Karpas-422 (cell line): ENCODE measurements at regions not wholly inside any gene's neighbourhood (a gene's known extent, or its start where the extent isn't known, plus 50 kb on each side); places are given as distances from the start of the nearest gene placed in this dataset.
"Not testable (repeated sequence)": the region's sequence is repeated elsewhere in the genome, so short reads cannot be mapped to it uniquely, and the experiment has no call there.

ENCODE experiments used
- DNase-seq: peaks from one replicate; pipeline ENCODE4 v3.0.0-alpha.2; 2015
- H2AFZ ChIP-seq: fragments of 200-600 bp; sonication (generic); 2 replicates; pipeline ENCODE4 v1.6.1; 2014; ENCODE audit warnings: antibody characterized with exemption, low read length, mixed read lengths
- H3K27ac ChIP-seq: fragments of 200-600 bp; sonication (generic); 2 replicates; pipeline ENCODE4 v1.5.1; 2014; ENCODE audit warnings: mild to moderate bottlenecking, low read length, moderate library complexity
- H3K27me3 ChIP-seq: fragments of 200-600 bp; sonication (generic); 2 replicates; pipeline ENCODE4 v1.6.1; 2014; ENCODE audit warnings: low read length, mixed read lengths
- H3K36me3 ChIP-seq: fragments of 200-600 bp; sonication (generic); 2 replicates; pipeline ENCODE4 v1.6.1; 2014; ENCODE audit warnings: low read length, mixed read lengths; ENCODE audit not compliant: insufficient read depth
- H3K4me1 ChIP-seq: fragments of 200-600 bp; sonication (generic); 2 replicates; pipeline ENCODE4 v1.6.1; 2014; ENCODE audit warnings: mild to moderate bottlenecking, low read length, mixed read lengths
- H3K4me2 ChIP-seq: fragments of 200-600 bp; sonication (generic); 2 replicates; pipeline ENCODE4 v1.6.1; 2014; ENCODE audit warnings: low read length, low read depth, mild to moderate bottlenecking; ENCODE audit not compliant: poor library complexity, severe bottlenecking
- H3K4me3 ChIP-seq: fragments of 200-600 bp; sonication (generic); 2 replicates; pipeline ENCODE4 v1.5.1; 2014; ENCODE audit warnings: mild to moderate bottlenecking, antibody characterized with exemption, low read length, mixed read lengths
- H3K79me2 ChIP-seq: fragments of 200-600 bp; sonication (generic); 2 replicates; pipeline ENCODE4 v1.6.1; 2014; ENCODE audit warnings: mild to moderate bottlenecking, low read length, mixed read lengths
- H3K9ac ChIP-seq: fragments of 200-600 bp; sonication (generic); 2 replicates; pipeline ENCODE4 v1.6.0; 2014; ENCODE audit warnings: low read length
- H3K9me2 ChIP-seq: fragments of 200-600 bp; sonication (generic), shearing (Covaris generic); replicated peaks from 2 replicates; pipeline ENCODE4 v1.6.0; 2014; ENCODE audit warnings: mild to moderate bottlenecking, low read length, moderate library complexity; ENCODE audit not compliant: insufficient read depth
- H3K9me3 ChIP-seq: fragments of 300-700, 200-600 bp; sonication (generic); 2 replicates; pipeline ENCODE4 v1.6.1; 2014; ENCODE audit warnings: low read length, mixed read lengths
- H4K20me1 ChIP-seq: fragments of 200-600 bp; sonication (generic); 2 replicates; pipeline ENCODE4 v1.6.1; 2014; ENCODE audit warnings: mild to moderate bottlenecking, antibody characterized with exemption, low read length, low read depth; ENCODE audit not compliant: insufficient read depth

GRCh38 chr6:931919-932318 is 239.0 kb upstream of the EXOC2 start:
- not testable (repeated sequence) for H3K27me3 ChIP-seq, H3K36me3 ChIP-seq, H3K4me3 ChIP-seq, H3K9me2 ChIP-seq, H3K9ac ChIP-seq, H2AFZ ChIP-seq, H3K4me1 ChIP-seq, DNase-seq, H3K9me3 ChIP-seq, H3K4me2 ChIP-seq, H3K79me2 ChIP-seq, H4K20me1 ChIP-seq, H3K27ac ChIP-seq

GRCh38 chr6:927157-927556 is 234.2 kb upstream of the EXOC2 start:
- Histone ChIP-seq H2AFZ (no peak overlapping the region), H3K4me2 (no peak overlapping the region), H3K27me3 (no peaks in the 10 kb centered on the region), H3K9me3 (no peaks in the 10 kb centered on the region), H3K9me2 (no peaks in the 10 kb centered on the region), H3K27ac (no peak overlapping the region), H3K9ac (no peak overlapping the region), H4K20me1 (no peaks in the 10 kb centered on the region), H3K36me3 (no peaks in the 10 kb centered on the region), H3K4me1 (no peaks in the 10 kb centered on the region), H3K79me2 (no peaks in the 10 kb centered on the region), H3K4me3 (no peak overlapping the region)
- DNase-seq = no peak

DNA sequence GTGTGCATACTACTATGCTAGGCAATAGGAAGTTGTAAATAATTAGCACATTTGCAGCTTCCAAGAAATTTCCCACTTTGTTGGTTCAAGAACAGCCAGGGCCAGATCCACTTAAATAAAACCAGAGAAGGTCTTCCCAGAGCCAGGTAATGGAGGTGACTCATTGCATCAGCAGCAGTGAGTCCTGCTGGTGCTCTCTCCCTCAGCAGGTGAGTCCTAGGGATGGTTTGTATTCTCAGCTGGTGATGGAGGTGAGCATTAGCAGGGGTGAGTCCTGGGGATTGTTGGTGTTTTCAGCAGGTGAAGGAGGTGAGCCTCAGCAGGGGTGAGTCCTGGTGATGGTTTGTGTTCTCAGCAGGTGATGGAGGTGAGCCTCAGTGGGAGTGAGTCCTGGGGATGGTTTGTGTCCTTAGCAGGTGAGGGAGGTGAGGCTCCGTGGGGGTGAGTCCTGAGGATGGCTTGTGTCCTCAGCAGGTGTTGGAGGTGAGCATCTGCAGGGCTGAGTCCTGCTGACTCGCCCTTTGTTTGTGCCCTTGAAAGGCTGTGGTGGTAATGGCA is 232.8 kb upstream of the EXOC2 start:
- Histone ChIP-seq H2AFZ (no peak overlapping the region), H3K9me3 (no peaks in the 10 kb centered on the region), H4K20me1 (no peaks in the 10 kb centered on the region), H3K27ac (no peak overlapping the region), H3K4me1 (no peaks in the 10 kb centered on the region), H3K4me3 (no peak overlapping the region), H3K27me3 (no peaks in the 10 kb centered on the region), H3K9ac (no peak overlapping the region), H3K79me2 (no peaks in the 10 kb centered on the region), H3K9me2 (no peaks in the 10 kb centered on the region), H3K36me3 (no peaks in the 10 kb centered on the region), H3K4me2 (no peak overlapping the region)
- DNase-seq = no peak

DNA sequence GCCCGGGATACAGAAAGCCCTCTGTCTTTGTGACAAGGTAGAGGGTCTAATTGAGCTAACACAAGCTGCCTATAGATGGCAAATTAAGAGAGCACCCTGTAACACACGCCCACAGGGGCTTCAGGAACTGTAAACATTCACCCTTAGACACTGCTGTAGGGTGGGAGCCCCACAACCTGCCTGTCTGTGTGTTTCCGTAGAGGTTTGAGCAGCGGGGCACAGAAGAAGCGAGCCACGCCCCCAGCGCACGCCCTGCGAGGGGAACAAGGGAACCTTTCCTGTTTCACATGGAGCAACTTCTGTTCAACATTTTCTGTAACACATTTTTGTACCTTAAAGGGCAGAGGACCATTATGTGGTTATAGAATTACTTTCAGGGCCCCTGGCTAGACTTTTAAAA is 231.7 kb upstream of the EXOC2 start:
- Histone ChIP-seq H3K4me2 (no peak overlapping the region), H3K27me3 (no peaks in the 10 kb centered on the region), H3K9ac (no peak overlapping the region), H4K20me1 (no peaks in the 10 kb centered on the region), H3K9me3 (no peaks in the 10 kb centered on the region), H3K36me3 (no peaks in the 10 kb centered on the region), H3K27ac (no peak overlapping the region), H2AFZ (no peak overlapping the region), H3K79me2 (no peaks in the 10 kb centered on the region), H3K4me3 (no peak overlapping the region), H3K4me1 (no peaks in the 10 kb centered on the region), H3K9me2 (no peaks in the 10 kb centered on the region)
- DNase-seq = no peak

- Histone ChIP-seq H3K36me3 (no peaks in the 10 kb centered on the region), H3K4me2 (no peak overlapping the region), H3K27me3 (no peaks in the 10 kb centered on the region), H4K20me1 (no peaks in the 10 kb centered on the region), H3K9me2 (no peaks in the 10 kb centered on the region), H3K4me1 (no peaks in the 10 kb centered on the region), H3K9ac (no peak overlapping the region), H3K27ac (no peak overlapping the region), H3K4me3 (no peak overlapping the region), H2AFZ (no peak overlapping the region), H3K9me3 (peaks cover 2% of the 10 kb centered on the region; the same call in 1 of the 2 replicates), H3K79me2 (no peaks in the 10 kb centered on the region)
- DNase-seq = no peak
These were observed 228.5 kb upstream of the EXOC2 start for GRCh38 chr6:921400-921799.

DNA sequence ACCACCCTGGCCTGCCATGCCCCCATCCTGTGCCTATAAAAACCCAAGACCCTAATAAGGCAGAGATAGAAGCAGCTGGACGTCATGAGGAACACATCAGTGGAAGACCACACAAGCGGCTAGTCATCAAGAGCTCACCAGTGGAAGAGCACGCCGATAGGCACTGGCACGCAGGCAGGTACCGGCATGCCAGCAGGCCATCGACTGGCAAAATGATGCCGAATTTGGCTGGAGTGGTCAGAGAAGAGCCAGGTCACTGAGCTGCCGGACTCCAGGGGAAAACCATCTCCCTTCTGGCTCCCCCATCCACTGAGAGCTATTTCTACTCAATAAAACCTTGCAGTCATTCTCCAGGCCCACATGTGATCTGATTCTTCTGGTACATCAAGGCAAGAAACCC is 227.6 kb upstream of the EXOC2 start:
- H2AFZ ChIP-seq = no peak overlapping the region
- no peak for DNase-seq
- no peak overlapping the region for H3K4me3 ChIP-seq
- H3K9me2 ChIP-seq = no peaks in the 10 kb centered on the region
- H3K79me2 ChIP-seq = no peaks in the 10 kb centered on the region
- H4K20me1 ChIP-seq = no peaks in the 10 kb centered on the region
- H3K36me3 ChIP-seq = no peaks in the 10 kb centered on the region
- H3K4me1 ChIP-seq = no peaks in the 10 kb centered on the region
- peaks cover 2% of the 10 kb centered on the region; the same call in 1 of the 2 replicates for H3K9me3 ChIP-seq
- H3K27me3 ChIP-seq = no peaks in the 10 kb centered on the region
- no peak overlapping the region for H3K9ac ChIP-seq
- no peak overlapping the region for H3K27ac ChIP-seq
- H3K4me2 ChIP-seq = no peak overlapping the region

- no peaks in the 10 kb centered on the region for H3K4me1 ChIP-seq
- H3K4me3 ChIP-seq = no peak overlapping the region
- no peaks in the 10 kb centered on the region for H3K9me2 ChIP-seq
- no peak overlapping the region for H2AFZ ChIP-seq
- H3K27ac ChIP-seq = no peak overlapping the region
- no peaks in the 10 kb centered on the region for H4K20me1 ChIP-seq
- H3K36me3 ChIP-seq = no peaks in the 10 kb centered on the region
- no peak for DNase-seq
- H3K27me3 ChIP-seq = no peaks in the 10 kb centered on the region
- no peaks in the 10 kb centered on the region for H3K79me2 ChIP-seq
- peaks cover 2% of the 10 kb centered on the region; the same call in 1 of the 2 replicates for H3K9me3 ChIP-seq
- H3K4me2 ChIP-seq = no peak overlapping the region
- H3K9ac ChIP-seq = no peak overlapping the region
These were observed 226.6 kb upstream of the EXOC2 start for GRCh38 chr6:919500-919899.

GRCh38 chr6:917939-918338 is 225.0 kb upstream of the EXOC2 start:
- Histone ChIP-seq H3K79me2 (no peaks in the 10 kb centered on the region), H3K27me3 (no peaks in the 10 kb centered on the region)

DNA sequence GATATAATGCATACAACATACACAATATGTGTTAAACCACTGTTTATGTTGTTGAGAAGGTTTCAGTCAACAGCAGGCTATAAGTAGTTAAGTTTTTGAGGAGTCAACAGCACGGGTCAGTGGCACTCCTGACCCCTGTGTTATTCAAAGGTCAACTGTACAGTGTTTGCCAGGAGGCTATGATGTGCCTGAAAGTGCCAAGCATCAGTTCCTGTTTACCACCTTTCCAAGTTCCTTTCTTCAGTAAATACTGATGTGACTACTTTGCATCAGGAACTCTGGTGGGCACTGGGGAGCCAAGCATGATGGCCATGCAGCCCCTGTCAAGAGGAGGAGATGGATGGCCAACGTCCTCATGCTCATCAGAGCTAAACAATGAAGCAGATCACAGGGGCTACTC is 224.4 kb upstream of the EXOC2 start:
- Histone ChIP-seq H3K4me1 (no peaks in the 10 kb centered on the region), H3K79me2 (no peaks in the 10 kb centered on the region), H2AFZ (no peak overlapping the region), H4K20me1 (no peaks in the 10 kb centered on the region), H3K27ac (no peak overlapping the region), H3K9me2 (no peaks in the 10 kb centered on the region), H3K9ac (no peak overlapping the region), H3K36me3 (no peaks in the 10 kb centered on the region), H3K4me2 (no peak overlapping the region), H3K27me3 (no peaks in the 10 kb centered on the region), H3K4me3 (no peak overlapping the region), H3K9me3 (peaks cover 2% of the 10 kb centered on the region; the same call in 1 of the 2 replicates)
- no peak for DNase-seq

More at GRCh38 chr6:917939-918338, 225.0 kb upstream of the EXOC2 start:
- Histone ChIP-seq H2AFZ (no peak overlapping the region), H3K9me3 (peaks cover 2% of the 10 kb centered on the region; the same call in 1 of the 2 replicates), H3K4me3 (no peak overlapping the region), H3K9me2 (no peaks in the 10 kb centered on the region), H3K36me3 (no peaks in the 10 kb centered on the region), H3K4me1 (no peaks in the 10 kb centered on the region), H3K27ac (no peak overlapping the region), H3K4me2 (no peak overlapping the region), H4K20me1 (no peaks in the 10 kb centered on the region), H3K9ac (no peak overlapping the region)
- DNase-seq = no peak
